EH (cell line): ENCODE measurements at regions not wholly inside any gene's neighbourhood (a gene's known extent, or its start where the extent isn't known, plus 50 kb on each side); places are given as distances from the start of the nearest gene placed in this dataset.
"Not testable (repeated sequence)": the region's sequence is repeated elsewhere in the genome, so short reads cannot be mapped to it uniquely, and the experiment has no call there.

Source experiments
- DNase-seq: peaks from one replicate; pipeline ENCODE4 v3.0.0-alpha.2; 2015; ENCODE audit warnings: low read depth

- no peak for DNase-seq
Measured at GRCh38 chr4:79266136-79266535, 59.7 kb downstream of the NAA11 start.

- no peak for DNase-seq
Measured at GRCh38 chr4:79259242-79259641, 66.6 kb downstream of the NAA11 start.

- no peak for DNase-seq
Measured at GRCh38 chr4:79258614-79259176, 67.2 kb downstream of the NAA11 start.

GRCh38 chr4:79257953-79258613 is 67.8 kb downstream of the NAA11 start:
- DNase-seq = no peak

GRCh38 chr4:79255793-79256192 is 70.1 kb downstream of the NAA11 start:
- DNase-seq = no peak

- DNase-seq = no peak
Measured at GRCh38 chr4:79253924-79254323, 71.9 kb downstream of the NAA11 start.

- no peak for DNase-seq
Measured at GRCh38 chr4:79253168-79253567, 72.7 kb downstream of the NAA11 start.

- no peak for DNase-seq
Measured at GRCh38 chr4:79250887-79251286, 75.0 kb downstream of the NAA11 start.

- no peak for DNase-seq
Measured at GRCh38 chr4:79249881-79250503, 75.9 kb downstream of the NAA11 start.

GRCh38 chr4:79248610-79249009 is 77.3 kb downstream of the NAA11 start:
- DNase-seq = no peak

GRCh38 chr4:79247695-79248394 is 78.0 kb downstream of the NAA11 start:
- DNase-seq = no peak

- DNase-seq = not testable (repeated sequence)
Measured at GRCh38 chr4:79245200-79245940, 80.5 kb downstream of the NAA11 start.

- peak; percentile 17 for DNase-seq
Measured at GRCh38 chr4:79241846-79242245, 84.0 kb downstream of the NAA11 start.

GRCh38 chr4:79237851-79238250 is 88.0 kb downstream of the NAA11 start:
- no peak for DNase-seq

GRCh38 chr4:79236785-79237184 is 89.1 kb downstream of the NAA11 start:
- DNase-seq = no peak

GRCh38 chr4:79235095-79235494 is 90.8 kb downstream of the NAA11 start:
- DNase-seq = no peak

- no peak for DNase-seq
Measured at GRCh38 chr4:79233820-79234219, 92.0 kb downstream of the NAA11 start.

- DNase-seq = no peak
Measured at GRCh38 chr4:79232540-79232939, 93.3 kb downstream of the NAA11 start.

GRCh38 chr4:79227860-79228259 is 98.0 kb downstream of the NAA11 start:
- no peak for DNase-seq

GRCh38 chr4:79225360-79225759 is 100.5 kb downstream of the NAA11 start:
- no peak for DNase-seq

- no peak for DNase-seq
Measured at GRCh38 chr4:79224777-79225104, 101.1 kb downstream of the NAA11 start.

- DNase-seq = no peak
Measured at GRCh38 chr4:79223993-79224776, 101.7 kb downstream of the NAA11 start.
